ENCODE measurements at regions not wholly inside any gene's neighbourhood (a gene's known extent, or its start where the extent isn't known, plus 50 kb on each side); places are given as distances from the start of the nearest gene placed in this dataset.

DNA sequence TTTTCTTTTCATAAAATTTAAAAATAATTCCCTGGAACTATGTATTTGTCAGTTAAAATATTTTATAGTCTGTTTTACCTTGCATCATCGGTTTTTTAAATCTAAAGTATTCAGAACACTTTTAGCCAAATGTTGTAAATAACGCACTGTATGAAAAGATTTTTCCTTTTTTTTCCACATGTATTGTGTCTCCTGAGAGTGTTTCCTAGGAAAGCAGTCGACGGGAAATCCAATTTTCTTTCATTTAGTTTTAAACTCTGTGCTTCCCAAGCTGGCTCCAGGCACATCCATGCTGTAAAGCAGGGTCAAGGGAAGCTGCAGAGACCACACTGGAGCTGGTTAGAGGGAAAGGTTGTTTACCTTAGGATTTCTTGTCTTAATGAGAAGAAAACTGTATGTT is 1724.3 kb upstream of the TENM3 start:
- TF ChIP-seq, protein P1, sequence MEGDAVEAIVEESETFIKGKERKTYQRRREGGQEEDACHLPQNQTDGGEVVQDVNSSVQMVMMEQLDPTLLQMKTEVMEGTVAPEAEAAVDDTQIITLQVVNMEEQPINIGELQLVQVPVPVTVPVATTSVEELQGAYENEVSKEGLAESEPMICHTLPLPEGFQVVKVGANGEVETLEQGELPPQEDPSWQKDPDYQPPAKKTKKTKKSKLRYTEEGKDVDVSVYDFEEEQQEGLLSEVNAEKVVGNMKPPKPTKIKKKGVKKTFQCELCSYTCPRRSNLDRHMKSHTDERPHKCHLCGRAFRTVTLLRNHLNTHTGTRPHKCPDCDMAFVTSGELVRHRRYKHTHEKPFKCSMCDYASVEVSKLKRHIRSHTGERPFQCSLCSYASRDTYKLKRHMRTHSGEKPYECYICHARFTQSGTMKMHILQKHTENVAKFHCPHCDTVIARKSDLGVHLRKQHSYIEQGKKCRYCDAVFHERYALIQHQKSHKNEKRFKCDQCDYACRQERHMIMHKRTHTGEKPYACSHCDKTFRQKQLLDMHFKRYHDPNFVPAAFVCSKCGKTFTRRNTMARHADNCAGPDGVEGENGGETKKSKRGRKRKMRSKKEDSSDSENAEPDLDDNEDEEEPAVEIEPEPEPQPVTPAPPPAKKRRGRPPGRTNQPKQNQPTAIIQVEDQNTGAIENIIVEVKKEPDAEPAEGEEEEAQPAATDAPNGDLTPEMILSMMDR (conservative IDR thresholded peaks at IDR 0.05; ENCODE audit: low read length), result no peak
- no peak overlapping the region for H3K4me3 ChIP-seq (ENCODE audit: low read length)
- no peak for DNase-seq (ENCODE audit: low read depth)

GRCh38 chr4:180521181-180521580 is 1722.0 kb upstream of the TENM3 start:
- TF ChIP-seq, protein P1 (conservative IDR thresholded peaks at IDR 0.05; ENCODE audit: low read length), result no peak
- no peak for DNase-seq (ENCODE audit: low read depth)
- H3K4me3 ChIP-seq (ENCODE audit: low read length), result no peak overlapping the region

DNA sequence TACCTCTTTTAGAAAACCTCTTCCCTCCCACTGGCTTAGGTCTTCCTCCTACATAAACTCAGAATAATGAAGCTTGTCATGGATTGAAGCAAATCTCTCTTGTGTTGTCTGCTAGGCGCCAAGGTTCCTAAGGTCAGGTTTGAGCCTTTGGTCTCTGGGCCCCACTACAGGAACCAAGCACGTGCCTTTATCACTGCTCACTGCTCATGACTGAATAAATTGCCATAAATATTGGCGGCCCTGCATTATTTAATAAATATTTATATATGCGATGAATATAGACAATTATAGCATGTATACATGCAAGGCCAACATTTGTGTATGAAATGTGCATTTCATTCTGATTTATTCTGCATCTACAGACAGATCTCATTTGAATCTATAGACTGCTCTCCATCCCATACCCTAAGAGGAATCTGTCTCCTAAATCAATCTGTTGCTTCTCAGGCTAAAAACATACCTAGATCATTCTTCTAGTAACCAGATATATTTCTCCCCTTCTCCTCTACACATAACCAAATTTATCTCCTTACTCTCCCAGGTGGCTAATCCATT is 1717.6 kb upstream of the TENM3 start:
- TF ChIP-seq, protein P1 (conservative IDR thresholded peaks at IDR 0.05; ENCODE audit: low read length), result no peak
- no peak for DNase-seq (ENCODE audit: low read depth)
- no peak overlapping the region for H3K4me3 ChIP-seq (ENCODE audit: low read length)

- no peak overlapping the region for H3K4me3 ChIP-seq (ENCODE audit: low read length)
Observed at GRCh38 chr4:180528003-180528402, 1715.2 kb upstream of the TENM3 start.

GRCh38 chr4:180530787-180531186 is 1712.4 kb upstream of the TENM3 start:
- no peak for DNase-seq (ENCODE audit: low read depth)
- H3K4me3 ChIP-seq (ENCODE audit: low read length), result no peak overlapping the region
- TF ChIP-seq, protein P1 (conservative IDR thresholded peaks at IDR 0.05; ENCODE audit: low read length), result no peak

More at GRCh38 chr4:180528003-180528402, 1715.2 kb upstream of the TENM3 start:
- no peak for DNase-seq (ENCODE audit: low read depth)
- TF ChIP-seq, protein P1 (conservative IDR thresholded peaks at IDR 0.05; ENCODE audit: low read length), result no peak

- TF ChIP-seq, protein P1 (conservative IDR thresholded peaks at IDR 0.05; ENCODE audit: low read length), result no peak
- DNase-seq (ENCODE audit: low read depth), result no peak
- H3K4me3 ChIP-seq (ENCODE audit: low read length), result no peak overlapping the region
Observed at GRCh38 chr4:180532691-180533090, 1710.5 kb upstream of the TENM3 start.

DNA sequence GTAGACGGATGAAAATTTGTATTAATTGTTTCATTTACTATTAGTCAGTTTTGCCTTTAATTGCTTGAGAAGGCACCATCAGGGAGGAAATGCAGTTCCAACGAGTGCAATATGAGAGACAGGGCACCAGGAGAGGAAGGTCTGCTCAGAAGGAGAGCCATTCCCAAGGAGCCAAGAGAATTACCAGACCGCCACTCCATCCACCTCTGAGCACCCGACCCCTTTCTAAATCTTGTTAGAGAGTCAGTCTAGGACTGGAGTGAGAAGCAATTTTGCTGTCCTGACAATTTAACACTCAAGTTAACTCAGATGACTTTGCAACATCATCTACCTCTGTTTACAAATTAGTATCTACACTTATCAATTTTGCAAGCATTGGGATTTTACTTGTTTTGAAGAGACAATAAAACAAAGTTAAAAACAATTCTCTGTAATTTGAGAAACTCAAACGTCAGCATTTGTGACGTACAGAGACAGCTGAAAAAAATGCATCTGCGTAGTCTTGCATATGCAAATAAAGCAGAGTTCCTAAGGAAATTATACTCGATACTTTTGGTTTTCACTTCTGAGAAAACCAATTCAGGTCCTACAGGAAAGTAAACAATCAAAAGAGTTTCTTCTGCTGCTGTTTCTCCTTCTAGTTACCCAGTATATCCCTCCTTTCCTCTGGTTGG is 1704.7 kb upstream of the TENM3 start:
- no peak for DNase-seq (ENCODE audit: low read depth)
- TF ChIP-seq, protein P1 (conservative IDR thresholded peaks at IDR 0.05; ENCODE audit: low read length), result no peak
- no peak overlapping the region for H3K4me3 ChIP-seq (ENCODE audit: low read length)
